Right ventricle myocardium superior (tissue), 1 donor: ENCODE measurements at regions not wholly inside any gene's neighbourhood (a gene's known extent, or its start where the extent isn't known, plus 50 kb on each side); places are given as distances from the start of the nearest gene placed in this dataset.
"Not testable (repeated sequence)": the region's sequence is repeated elsewhere in the genome, so short reads cannot be mapped to it uniquely, and the experiment has no call there.

Source experiments
- ATAC-seq: fragments of 200-7000 bp; cut with Tn5 transposase; one replicate; pipeline ENCODE4 v1.9.1; 2020; ENCODE audit warnings: mild to moderate bottlenecking; ENCODE audit not compliant: poor library complexity
- DNase-seq: peaks from one replicate; pipeline ENCODE4 v3.0.0-alpha.2; 2020
- intact Hi-C: fragments of 100-400 bp; cut with DNase I; formaldehyde crosslinking; loops from one replicate; pipeline ENCODE4 v1.11.2; 2022
- donor health status: DM: no; HTN: yes; CAD: no; lungs with severe emphysema.

DNA sequence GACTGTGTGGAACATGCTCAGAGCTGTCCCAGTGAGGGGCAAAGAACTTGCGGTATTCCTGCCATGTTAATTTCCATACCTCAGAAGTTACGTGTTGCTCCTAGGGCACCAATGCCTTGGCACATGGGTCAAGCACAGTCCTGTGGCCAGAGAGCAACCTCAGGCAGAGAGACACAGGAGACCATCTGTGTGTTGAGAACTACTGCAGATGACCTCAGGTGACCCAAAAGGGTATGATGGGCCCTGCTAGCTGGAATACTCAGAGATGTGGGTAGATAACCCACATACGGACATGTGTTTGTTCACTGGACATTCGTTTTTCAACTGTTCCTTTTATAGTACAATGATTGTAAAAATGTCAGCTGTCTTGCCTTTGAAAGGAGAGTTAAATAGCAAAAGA lies 71.5 kb upstream of the BMP2 start:
- ATAC-seq (no peak), DNase-seq (no peak)
- intact Hi-C loops: no loop called here

DNA sequence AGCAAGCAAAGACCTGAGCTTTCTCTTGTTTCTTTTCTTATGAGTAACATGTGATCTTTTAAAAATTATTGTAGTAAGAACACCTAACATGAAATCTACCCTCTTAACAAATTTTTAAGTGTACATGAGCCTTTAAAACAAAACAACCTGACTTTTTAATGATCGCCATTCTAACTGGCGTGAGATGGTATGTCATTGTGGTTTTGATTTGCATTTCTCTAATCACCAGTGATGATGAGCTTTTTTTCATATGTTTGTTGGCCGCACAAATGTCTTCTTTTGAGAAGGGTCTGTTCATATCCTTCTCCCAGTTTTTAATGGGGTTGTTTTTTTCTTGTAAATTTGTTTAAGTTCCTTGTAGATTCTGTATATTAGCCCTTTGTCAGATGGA lies 73.7 kb upstream of the BMP2 start:
- ATAC-seq, DNase-seq, intact Hi-C loops: not testable (repeated sequence)

DNA sequence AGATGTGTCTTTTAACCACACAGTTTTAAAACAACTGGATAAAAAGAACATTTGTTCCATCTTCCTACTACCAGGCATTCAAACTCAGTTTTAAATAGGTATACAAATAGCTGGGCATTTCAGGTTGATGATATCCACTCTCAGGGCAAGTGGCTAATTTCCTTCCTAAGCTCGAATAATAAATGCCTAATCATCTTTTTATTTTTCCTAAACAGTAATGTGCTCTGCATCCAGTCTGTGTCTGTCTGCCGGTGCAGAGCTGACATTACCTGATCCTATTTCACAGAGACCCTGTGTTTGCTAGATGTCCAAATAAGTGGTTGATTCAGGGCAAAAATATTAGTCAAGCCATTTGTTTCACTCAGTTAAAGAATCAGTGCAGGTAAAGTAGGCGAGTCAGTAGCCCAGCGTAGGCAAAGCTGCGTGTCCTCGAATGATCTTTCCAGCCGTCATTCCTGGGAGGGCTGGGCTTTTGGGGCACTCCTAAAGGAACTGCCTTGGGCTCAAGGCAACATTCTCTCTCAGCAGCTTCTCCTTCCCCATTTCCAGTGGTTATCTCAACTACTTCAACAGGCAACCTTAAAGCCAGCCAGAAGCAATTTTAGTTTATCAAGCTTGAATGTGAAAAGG lies 74.2 kb upstream of the BMP2 start:
- no peak for DNase-seq
- peak; percentile 45 for ATAC-seq
- intact Hi-C loops: no loop called here

DNA sequence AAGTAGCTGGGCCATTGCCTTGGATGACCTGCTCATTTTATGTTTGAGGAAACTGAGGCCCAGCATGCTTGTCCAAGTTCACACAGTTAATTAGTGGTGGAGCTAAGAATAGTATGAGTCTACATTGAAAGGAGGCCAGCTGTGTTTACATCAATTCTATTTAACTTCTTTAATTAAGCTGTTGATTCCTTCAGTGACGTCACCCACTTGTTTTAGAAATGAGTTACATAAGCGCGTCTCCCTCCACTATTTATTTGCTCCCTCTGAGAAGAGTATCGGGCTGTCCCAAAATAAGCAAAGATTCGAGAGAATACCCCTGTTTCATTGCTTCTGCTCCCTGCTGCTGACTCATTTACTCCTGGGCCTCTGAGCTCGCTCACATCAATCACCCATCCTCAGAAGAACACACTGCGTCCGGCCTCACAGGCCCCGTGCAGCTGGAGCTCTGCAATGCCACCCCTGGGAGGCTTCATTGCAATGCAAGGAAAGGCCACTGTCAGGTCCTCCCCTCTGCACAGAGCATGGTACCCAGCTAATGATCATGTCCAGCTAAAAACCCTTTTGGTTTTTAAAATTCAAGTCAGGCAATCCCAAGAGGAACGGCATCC lies 74.8 kb upstream of the BMP2 start:
- DNase-seq (no peak), ATAC-seq (peak; percentile 66)
- intact Hi-C loops: no loop called here

DNA sequence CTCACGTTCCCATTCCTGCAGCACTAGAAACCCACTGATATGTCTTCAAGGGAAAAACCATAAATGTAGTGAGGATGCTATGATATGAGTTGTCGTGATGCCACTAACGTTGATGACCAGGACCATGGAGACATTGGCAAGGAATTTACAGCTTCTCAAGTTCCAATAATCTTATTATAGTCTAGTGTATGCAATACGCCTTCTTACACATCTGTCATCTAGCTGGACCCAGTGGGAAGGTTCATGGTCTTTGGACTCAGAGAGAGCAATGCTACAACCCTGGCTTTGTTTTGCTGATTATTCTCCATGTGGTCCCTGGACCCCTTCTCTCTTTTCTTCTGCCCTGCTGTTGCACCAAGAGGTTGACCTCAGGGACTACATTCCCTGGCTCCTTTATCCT lies 76.0 kb upstream of the BMP2 start:
- DNase-seq: no peak
- intact Hi-C loops: no loop called here
- no peak for ATAC-seq

DNA sequence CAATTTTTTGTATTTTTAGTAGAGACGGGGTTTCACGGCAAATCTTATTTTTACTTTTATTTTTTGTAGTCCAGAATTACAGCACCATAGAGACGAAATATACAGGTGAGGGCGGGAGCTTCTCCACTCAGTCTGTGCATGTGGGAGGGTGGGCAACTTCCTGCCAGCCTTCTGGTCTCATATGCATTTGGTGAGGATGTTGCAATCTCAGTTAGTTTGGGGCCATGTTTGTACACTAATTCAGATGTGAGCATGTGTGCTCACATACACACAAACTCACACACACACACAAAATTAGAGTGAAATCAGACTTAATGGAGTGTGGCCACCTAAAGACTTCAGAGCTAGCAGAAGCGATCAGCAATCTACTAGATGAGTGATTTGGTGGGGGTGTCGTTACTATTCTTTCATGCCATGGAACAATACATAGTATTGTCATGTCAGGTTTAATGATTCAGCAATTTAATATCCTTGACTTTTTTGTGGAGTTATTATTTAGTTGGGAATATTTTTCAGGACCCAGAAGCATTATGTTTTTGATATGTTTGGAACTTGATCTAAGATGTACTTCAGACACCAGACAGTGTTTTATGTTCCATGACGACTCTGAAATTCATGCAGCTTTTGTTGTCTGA lies 78.0 kb upstream of the BMP2 start:
- intact Hi-C loops: no loop called here
- no peak for ATAC-seq
- DNase-seq: no peak

DNA sequence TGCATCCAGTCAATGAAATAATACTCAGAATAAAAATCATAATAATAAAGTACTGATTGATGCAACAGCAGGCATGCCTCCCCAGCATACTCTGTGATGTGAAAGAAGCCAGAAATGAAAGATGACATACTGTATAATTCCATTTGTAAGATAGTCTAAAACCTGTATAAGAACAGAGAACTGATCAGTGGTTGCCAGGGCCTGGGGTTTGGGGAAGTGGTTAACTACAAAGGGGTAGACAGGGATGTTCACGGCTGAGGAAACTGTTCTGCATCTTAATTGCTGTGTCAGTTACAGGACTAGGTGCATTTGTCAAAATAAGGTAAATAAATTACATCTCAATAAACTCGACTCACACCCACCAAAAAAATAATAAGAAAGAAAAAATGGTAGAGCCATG lies 81.3 kb upstream of the BMP2 start:
- intact Hi-C loops: no loop called here
- DNase-seq: no peak
- ATAC-seq: no peak

DNA sequence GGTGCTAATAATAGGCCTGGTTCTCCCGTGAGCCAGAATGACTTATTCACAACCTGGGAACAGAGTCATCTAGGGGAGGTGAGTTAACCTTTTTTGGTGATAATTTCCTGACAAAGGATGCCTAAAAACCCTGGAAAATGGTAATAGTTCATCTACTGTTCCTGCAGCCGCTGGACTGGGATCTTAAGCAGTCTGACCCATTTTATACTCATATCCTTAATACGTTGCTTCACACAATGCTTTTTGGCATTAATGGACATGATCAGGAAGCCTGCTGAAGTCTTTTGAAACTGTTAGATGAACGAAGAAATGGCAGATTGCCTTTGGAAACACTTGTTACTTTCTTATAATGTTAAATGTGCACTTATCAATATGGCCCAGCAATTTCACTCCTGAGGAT lies 81.9 kb upstream of the BMP2 start:
- ATAC-seq (no peak), DNase-seq (no peak)

DNA sequence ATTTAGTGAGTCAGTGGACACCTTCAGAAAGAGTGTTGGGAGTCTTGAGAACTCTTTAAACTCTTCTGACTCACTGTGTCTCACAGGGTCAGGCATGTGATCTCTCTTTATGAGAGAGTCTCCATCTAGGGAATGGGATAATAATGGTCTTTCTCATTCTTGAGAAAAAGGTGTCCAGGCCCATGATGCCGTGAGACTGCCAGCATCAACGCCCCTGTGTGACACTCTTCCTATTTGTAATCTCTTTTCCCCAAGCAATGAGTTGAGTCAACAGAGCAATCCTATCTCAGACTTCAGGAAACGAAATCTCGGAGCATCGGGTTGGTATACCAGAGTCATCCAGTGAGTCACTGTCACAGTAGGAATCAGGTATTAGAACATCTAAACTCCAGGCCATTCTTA lies 82.3 kb upstream of the BMP2 start:
- intact Hi-C loops: no loop called here
- ATAC-seq (no peak), DNase-seq (no peak)

More for the DNA sequence above, 81.9 kb upstream of the BMP2 start:
- intact Hi-C loops: no loop called here

DNA sequence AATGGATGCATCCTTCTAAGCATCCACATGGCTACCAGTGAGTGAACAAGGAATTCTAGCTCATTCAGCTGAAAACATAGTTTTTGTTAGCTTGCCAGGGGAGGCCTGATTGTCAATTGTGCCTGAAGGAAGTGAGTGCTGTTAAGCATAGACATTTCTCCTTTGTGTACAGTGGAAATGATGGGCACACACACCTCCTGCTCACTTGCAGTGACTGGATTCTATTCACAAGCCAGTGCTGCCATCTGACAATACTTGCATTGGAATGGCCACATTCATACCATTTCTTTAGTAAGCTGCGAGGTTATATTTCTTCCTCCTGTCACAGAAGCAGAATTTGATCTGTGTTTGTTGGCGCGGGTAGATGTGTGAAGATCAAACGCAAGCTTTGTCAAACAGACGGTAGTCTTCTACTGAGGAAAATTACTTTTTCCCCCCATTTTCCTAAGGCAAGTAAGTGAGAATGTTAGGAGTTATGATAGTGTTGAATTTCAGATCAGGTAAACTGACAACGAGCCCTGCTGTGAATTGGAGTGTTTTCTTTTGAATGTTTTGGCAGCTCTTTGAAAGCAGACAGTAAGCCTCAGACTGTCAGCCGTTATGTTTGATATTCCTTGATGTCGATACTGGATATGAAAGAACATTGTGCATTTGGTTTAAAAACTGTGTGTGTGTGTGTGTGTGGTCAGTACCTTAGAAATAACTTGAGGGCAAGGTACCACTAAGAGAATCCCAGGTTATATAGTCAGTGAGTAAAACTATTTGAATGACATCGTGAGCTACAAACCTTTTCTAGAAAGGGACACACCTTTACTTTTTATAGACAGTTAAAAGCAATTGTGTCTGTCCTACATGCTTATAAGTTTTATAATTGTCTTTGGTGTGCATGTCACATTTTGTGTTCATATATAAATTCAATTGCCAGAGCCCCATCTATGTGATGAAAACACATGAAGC lies 84.2 kb upstream of the BMP2 start:
- ATAC-seq (no peak), DNase-seq (no peak)
- intact Hi-C loops: no loop called here

DNA sequence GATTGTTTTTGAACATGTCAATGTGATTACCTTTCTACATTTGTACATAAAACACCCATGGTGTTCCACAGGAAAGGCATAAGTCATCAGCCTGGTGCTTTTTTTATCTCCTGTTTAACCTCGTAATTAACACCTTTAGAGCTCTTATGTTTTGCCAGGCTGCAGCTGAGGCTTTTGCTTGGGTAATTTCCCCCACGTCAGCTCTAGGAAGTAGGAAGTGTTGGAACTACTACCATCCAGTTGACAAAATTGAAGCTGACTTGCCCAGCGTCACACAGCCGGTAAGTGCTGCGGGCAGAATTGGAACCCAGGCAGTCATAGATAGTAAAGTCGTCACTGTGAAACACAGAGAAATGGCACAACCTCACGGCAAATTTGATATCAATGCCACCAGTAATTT lies 86.6 kb upstream of the BMP2 start:
- ATAC-seq (no peak), DNase-seq (no peak)
- intact Hi-C loops: no loop called here

DNA sequence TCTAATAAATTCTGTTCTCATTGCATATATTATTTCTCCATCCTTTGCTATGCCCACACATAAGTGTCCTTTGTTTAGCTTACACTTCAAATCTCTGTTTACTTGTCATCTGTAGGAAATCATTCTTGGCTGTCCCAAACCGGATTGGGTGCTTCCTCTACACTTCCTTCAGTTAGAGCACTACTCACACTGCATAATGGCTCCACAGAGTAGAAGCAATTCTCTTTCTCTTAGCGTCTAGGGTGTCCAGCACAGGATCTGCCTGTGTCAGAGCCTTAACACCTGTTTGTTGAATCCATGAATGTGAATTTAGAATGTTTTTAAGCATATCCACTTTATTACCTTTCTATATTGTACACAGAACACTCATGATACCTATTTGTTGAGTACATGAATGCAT lies 87.0 kb upstream of the BMP2 start:
- DNase-seq: no peak
- no peak for ATAC-seq
- intact Hi-C loops: no loop called here

DNA sequence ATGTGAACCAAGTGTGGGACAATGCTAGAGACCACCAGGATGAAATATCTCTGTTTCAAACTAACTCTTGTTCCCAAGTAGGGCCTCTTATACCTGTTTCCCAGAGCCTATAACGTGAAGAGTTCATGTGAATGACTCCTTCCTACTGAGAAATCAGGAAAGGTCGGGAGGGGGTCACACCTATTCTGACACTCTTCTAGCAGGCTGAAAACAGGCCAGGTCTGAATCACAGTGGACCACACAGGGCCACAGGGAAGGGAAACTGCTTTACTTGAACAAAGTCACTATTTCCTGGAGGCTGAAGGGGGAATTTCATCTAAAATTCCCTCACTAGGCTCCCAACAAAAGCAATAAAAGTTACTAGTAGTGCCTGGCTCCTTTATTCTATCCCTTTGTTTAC lies 88.4 kb upstream of the BMP2 start:
- ATAC-seq (no peak), DNase-seq (no peak)
- intact Hi-C loops: no loop called here

DNA sequence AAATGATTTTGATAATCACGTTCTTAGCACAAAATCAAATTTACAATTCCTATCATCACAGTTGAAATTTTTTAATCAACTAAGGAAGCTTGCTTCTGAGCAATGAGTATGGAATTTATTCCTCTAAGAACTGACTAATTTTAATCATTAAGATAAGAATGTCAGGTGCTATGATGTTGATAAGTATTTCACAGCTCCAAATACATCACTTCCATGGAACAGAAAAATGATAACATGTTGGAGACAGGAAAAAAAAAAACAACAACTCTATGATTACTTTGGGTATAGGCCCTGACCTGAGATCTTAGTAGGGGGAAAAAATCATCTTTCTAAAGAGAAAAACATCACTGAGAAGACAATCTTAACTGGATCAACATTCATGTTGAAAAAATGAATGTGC lies 89.4 kb upstream of the BMP2 start:
- ATAC-seq: no peak
- intact Hi-C loops: no loop called here
- DNase-seq: no peak

DNA sequence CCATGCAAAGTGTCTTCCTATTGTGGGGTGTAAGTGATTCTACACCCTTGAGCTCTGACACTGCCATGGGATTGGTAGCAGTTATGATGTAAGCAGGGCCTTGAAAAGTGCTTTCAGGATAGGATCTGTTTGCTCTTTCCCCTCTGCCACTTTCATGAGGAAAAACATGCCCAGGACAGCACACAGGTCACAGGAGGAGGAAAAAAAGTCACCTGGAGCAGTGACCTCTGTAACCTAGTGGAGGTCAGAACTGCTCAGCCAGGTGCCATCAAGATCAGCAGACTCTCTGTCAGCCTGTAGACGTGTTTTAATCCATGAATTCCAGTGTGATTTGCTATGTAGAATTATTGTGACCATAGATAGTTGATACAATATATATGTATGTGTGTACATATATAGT lies 92.7 kb upstream of the BMP2 start:
- intact Hi-C loops: no loop called here

DNA sequence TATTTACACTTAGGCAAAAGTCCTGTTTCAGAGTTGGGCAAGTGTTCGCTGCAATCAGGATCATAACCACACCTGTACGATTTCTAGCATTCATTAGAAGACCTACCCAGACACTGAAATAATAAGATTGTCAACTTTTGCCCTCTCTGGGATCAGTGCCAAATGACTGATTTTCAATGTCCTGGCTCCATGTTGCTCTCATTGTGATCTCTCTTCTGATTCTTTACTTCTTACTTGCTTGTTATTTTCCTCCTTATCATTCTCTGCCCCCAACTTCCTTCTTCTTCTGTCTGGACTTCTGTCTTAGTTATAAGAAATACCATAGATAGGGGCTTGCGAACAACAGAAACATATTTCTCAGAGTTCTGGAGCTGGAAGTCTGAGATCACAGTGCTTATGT lies 94.4 kb upstream of the BMP2 start:
- intact Hi-C loops: no loop called here
- no peak for ATAC-seq
- DNase-seq: no peak

More for the DNA sequence above, 92.7 kb upstream of the BMP2 start:
- ATAC-seq (no peak), DNase-seq (no peak)

DNA sequence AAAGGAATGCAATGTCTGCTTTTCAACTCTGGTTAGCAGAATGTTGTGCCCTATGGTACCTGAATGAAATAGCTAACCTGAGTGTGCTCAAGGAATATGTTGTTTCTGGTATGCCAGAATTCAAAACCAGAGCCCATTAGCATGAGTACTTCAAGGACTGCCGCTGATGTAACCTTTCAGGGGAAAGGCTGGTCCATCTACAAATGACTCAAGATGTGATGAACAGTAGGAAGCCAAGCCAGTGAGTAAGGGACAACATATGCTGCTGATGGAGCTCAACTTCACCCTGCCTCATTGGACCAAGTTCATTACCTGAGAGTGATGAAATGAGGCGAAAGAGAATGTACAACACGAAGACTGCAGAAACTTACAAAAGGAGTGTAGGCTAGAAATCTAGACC lies 95.7 kb upstream of the BMP2 start:
- intact Hi-C loops: no loop called here
- no peak for ATAC-seq
- DNase-seq: no peak

DNA sequence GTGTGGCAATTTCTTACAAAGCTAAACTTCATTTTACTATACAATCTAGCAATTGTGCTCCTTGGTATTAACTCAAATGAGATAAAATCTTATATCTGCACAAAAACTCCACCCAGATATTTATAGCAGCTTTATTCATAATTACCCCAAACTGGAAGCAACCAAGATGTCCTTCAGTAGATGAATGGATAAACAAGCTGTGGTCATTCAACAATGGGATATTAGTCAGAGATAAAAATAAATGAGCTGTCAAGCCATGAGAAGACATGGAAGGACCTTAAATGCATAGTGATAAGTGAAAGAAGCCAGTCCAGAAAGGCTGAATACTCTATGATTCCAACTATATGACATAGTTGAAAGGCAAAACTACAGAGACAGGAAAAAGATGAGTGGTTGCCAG lies 98.9 kb upstream of the BMP2 start:
- ATAC-seq (no peak), DNase-seq (no peak)
- intact Hi-C loops: no loop called here

DNA sequence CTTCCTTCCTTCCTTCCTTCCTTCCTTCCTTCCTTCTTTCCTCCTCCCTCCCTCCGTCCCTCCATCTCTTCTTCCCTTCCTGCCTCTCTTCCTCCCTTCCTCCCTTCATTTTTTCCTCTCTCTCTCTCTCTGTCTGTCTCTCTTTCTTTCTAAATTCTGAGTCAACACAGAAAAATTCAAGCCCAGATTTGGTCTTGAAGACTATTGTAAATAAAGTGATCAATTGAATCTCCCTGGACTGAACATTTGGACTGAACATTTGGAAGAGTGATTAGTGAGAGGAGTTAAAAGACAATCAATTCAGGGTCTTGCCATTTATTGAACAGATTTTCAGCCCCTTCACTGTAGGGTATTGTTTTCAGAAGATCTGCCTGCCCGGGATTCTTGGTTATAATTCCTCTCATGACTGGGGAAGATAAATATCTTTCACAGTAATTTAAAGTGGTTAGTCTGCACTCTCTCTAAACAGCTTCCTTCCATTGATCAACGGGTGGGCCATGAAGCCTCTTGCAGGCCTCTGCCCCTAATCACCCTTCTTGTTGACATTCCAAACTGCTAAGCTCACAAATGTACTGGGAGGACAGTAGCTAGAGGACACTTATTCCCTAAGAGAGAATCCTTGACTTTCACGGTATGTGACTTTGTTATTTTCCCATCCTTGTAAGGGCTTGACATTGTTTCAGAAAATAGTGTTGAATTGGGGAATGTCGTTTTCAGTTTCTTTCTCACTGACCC lies 101.7 kb upstream of the BMP2 start:
- ATAC-seq (no peak), DNase-seq (no peak)
- intact Hi-C loops: no loop called here
